ENCODE measurements at regions not wholly inside any gene's neighbourhood (a gene's known extent, or its start where the extent isn't known, plus 50 kb on each side); places are given as distances from the start of the nearest gene placed in this dataset.

DNA sequence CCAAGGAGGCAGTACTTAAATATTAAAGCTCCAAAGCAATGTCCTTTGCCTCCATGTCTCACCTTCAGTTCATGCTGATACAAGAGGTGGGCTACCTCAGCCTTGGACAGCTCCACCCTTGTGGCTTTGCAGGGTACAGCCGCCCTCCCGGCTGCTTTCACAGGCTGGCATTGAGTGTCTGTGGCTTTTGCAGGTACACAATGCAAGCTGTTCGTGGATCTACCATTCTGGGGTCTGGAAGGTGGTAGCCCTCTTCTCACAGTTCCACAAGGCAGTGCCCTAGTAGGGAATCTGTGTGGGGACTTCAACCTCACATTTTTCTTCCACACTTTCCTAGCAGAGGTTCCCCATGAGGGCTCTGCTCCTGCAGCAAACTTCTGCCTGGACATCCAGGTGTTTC lies 324.8 kb downstream of the COL11A1 start:
- TF ChIP-seq CTCF (conservative IDR thresholded peaks at IDR 0.05) (no peak), ZFX (IDR thresholded peaks at IDR 0.05) (no peak)

All from C4-2B (cell line).